Umbilical cord (tissue), 1 donor: ENCODE measurements at regions not wholly inside any gene's neighbourhood (a gene's known extent, or its start where the extent isn't known, plus 50 kb on each side); places are given as distances from the start of the nearest gene placed in this dataset.
"Not testable (repeated sequence)": the region's sequence is repeated elsewhere in the genome, so short reads cannot be mapped to it uniquely, and the experiment has no call there.

Source experiments
- DNase-seq: peaks from one replicate; pipeline ENCODE4 v3.0.0-alpha.2; 2015; ENCODE audit warnings: low spot score

DNA sequence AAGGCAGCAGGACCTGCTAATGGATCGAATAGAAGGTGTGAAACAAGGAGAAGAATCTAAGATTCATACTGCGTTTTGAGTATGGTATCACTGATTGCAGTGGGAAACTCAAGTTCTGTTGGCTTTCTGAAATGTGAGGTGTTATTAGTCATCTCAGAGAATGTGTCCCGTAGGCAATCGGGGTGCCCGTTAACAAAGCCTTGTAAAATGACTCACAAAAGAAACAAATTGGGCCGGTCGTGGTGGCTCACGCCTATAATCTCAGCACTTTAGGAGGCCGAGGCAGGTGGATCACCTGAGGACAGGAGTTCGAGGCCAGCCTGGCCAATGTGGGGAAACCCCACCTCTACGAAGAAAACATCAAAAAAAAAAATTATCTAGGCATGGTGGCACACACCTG lies 118.2 kb upstream of the C7orf33 start:
- DNase-seq = no peak

- DNase-seq = no peak
Measured at GRCh38 chr7:148473703-148474480, 116.7 kb upstream of the C7orf33 start.

- DNase-seq = no peak
Measured at GRCh38 chr7:148474481-148475025, 116.0 kb upstream of the C7orf33 start.

- DNase-seq = no peak
Measured at GRCh38 chr7:148478551-148478950, 112.0 kb upstream of the C7orf33 start.

DNA sequence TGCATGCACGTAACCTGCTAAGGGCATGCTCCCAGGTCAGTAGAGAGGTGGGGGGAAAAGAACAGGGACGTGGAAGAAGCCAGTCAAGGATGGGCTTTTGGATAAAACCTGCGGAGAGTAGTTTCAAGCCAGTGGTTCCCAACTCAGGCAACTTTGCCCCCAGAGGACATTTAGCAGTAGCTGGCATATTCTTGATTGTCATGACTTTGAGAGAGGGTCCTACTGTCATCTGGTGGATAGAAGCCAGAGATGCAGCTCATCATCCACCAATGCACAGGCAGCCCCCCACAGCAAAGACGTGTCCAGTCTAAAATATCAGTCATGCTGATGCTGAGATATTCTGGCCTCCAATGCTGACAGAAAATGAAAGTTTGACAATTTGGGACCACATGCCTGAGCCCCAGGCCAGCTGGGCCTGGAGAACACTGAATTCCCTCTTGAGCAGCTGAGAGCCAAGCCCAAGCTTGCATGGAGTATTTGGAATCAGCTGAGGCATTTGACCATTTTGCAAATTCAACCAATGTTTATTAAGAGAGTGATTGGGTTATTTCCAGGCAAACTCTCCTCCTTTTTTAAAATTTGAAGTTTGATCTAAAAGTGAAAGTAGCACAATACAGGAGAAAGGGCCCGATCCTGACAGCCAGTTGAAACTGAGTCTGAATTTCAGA lies 110.0 kb upstream of the C7orf33 start:
- no peak for DNase-seq

GRCh38 chr7:148481147-148481526 lies 109.4 kb upstream of the C7orf33 start:
- DNase-seq = no peak

- DNase-seq = peak; percentile 78
Measured at GRCh38 chr7:148481971-148482626, 108.5 kb upstream of the C7orf33 start.

- no peak for DNase-seq
Measured at GRCh38 chr7:148483515-148484308, 106.9 kb upstream of the C7orf33 start.

GRCh38 chr7:148484486-148484885 lies 106.1 kb upstream of the C7orf33 start:
- DNase-seq = no peak

GRCh38 chr7:148485618-148486017 lies 104.9 kb upstream of the C7orf33 start:
- DNase-seq = peak; percentile 78

- no peak for DNase-seq
Measured at GRCh38 chr7:148486937-148487336, 103.6 kb upstream of the C7orf33 start.

- no peak for DNase-seq
Measured at GRCh38 chr7:148487912-148488311, 102.7 kb upstream of the C7orf33 start.

DNA sequence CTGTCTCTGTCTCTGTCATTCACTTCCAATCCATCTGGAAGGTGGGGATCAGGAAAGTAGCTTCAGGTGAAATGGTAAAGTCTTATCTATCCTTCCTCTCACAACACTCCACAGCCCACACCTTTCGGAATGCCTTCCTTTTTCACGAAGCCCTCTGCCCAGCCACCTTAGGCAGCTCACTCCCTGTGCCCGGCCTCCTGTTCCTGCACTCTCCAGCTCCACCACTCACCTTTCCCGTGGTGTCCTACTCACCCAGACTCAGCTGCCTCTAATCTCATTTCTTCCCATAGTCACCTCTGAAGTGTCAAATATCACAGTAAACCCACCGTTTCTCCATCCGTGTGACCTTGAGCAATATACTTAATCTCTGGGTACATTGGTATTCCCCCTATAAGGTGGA lies 100.9 kb upstream of the C7orf33 start:
- no peak for DNase-seq

- no peak for DNase-seq
Measured at GRCh38 chr7:148492157-148492860, 98.3 kb upstream of the C7orf33 start.

DNA sequence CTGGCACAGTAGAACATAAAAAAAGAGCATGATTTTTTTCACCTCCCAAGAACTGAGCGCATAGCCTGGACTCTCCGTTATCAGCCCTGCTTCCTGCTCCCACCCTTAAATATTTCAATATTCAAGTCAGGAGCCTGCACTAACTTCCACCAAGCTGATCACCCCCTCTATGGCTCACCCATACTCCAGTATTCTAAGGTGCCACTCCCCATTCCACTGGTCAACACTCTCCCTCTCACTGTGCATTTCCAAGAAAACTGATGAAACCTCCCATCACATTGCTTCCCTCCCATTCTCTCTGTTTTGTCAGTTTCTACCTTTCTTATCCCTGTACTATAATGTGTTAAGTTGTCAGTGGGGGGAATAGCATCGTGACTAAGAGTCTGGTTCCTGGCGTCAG lies 95.0 kb upstream of the C7orf33 start:
- no peak for DNase-seq

- DNase-seq = no peak
Measured at GRCh38 chr7:148500978-148501377, 89.6 kb upstream of the C7orf33 start.

- DNase-seq = peak; percentile 43
Measured at GRCh38 chr7:148503900-148504487, 86.6 kb upstream of the C7orf33 start.

GRCh38 chr7:148505645-148506375 lies 84.8 kb upstream of the C7orf33 start:
- no peak for DNase-seq

GRCh38 chr7:148507064-148507573 lies 83.4 kb upstream of the C7orf33 start:
- not testable (repeated sequence) for DNase-seq

- no peak for DNase-seq
Measured at GRCh38 chr7:148507787-148508186, 82.8 kb upstream of the C7orf33 start.
